Stimulated activated CD4-positive, alpha-beta T cell treated with anti-CD3 and anti-CD28 coated beads, TNF-alpha, amount 100 ng/mL, for 4 hours (primary cell): ENCODE measurements at regions not wholly inside any gene's neighbourhood (a gene's known extent, or its start where the extent isn't known, plus 50 kb on each side); places are given as distances from the start of the nearest gene placed in this dataset.
"Not testable (repeated sequence)": the region's sequence is repeated elsewhere in the genome, so short reads cannot be mapped to it uniquely, and the experiment has no call there.

Experiments
- DNase-seq, 3 experiments: peaks; one replicate each; pipeline ENCODE4 v3.0.0-alpha.2; 2020; ENCODE audit warnings: low read depth in 3 of 3

DNA sequence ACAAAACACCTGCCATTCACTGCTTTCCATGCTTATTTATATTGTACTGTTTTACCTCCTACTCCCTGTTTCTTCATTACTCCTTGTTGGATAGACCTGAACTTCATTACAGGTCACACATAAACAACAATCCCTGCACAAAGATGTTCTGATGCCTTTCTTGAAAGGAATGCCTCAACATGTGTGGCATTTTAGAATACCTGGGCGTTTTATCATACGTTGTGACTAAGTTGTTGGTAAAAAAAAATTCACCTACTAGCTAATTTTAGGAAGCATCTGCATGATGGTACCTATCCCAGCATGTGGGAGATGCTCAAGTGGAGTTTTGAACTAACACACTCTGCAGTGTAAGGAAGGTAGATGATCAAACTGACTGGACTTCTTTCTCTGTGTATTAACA is 604.1 kb downstream of the TAF11L14 start:
- DNase-seq = no peak

DNA sequence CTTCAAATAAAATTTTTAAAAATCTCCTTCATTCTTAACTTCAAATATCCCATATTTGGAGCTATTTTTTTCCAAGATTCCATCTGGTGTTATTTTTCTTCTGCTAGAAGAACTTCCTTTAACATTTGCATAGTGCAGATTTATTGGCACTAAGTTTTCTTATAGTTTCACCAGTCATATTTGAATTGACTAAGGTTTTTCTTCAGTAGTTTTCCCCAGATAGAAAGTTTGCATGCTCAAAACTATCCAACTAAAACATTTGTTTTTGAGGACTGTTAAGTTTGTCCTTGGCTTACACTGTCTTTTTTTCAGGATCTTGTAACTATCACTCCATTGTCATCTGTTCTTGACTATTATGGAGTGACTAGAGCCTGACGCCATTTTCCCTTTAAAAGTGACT is 606.7 kb downstream of the TAF11L14 start:
- no peak for DNase-seq

DNA sequence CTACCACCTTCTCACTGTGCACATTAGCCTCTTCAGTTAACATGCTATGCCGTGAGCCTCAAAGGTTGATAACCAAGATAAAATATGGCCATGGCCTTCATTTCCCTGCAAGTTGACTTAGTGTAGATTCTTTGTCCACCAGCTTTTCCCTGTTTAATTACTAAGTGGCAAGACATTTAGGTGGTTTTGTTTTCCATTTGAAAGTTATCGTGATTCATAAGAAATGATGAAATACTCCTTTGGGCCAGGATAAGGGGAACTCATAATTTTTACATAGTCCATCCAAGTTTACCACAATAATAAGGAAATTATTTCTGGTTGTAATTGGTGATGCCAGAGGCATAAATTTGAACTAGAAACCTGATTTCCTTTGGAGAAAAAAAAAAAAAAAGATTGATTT is 609.6 kb downstream of the TAF11L14 start:
- no peak for DNase-seq

DNA sequence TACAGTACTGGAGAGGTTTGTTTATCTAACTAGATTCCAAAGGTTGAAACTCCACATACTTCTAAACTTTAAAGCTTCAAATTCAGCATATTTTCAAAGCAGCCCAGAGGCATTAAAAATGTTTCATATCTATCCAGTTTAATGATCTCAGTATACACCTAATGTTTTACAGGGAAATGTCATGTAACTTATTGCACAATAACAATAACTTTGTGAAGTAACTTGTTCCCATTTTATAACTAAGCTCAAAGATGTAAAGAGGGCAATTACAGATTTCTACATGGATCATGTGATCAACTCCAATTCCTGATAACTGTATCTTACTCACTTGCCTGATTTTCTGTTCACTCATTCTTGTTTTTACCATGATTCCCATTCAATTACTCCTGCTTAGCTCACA is 610.0 kb downstream of the TAF11L14 start:
- DNase-seq = no peak

DNA sequence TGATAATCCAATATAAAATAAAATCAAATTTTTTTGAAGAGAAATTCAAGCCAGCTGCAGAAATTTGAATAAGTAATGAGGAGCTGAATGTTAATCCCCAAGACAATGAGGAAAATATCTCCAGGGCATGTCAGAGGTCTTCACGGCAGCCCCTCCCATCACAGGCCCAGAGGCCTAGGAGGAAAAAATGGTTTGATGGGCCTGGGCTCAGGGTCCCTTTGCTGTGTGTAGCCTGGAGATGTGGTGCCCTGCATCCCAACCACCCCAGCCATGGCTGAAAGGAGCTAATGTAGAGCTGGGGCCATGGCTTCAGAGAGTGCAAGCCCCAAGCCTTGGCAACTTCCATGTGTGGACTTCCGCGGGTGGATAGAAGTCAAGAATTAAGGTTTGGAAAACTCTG is 618.3 kb downstream of the TAF11L14 start:
- DNase-seq = no peak

DNA sequence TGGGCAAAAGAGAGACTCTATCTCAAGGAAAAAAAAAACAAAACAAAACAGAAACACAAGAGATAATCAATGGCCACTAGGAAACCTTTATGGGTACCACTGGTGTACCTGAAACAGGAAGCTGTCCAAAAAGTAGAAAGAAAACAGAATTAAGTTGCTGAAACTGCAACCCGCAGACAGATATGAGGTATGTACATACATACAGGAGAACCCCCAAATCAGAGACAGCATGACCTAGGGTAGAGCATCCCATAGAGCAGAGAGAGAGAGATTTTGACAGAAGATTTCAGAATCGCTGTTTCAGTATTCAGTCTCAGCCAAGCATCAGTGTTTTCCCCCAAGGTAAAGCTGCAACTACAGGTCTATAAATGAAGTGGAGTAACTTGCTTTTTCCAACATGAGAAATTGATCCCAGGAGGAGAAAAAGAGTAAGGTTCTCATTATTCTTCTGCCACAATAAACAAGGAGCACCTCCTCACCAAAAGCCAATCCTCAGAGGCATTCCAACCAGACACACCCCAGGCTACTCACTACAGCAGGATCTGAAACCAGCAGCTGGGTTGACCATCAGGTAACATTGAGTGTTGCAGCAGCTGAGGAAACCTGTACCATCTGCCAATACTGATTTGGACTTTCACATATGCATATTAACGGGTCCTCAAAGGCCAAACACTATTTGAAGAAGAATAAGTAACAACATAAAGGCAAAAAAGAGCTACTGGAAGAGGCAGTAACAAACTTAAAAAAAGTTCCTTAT is 630.0 kb downstream of the TAF11L14 start:
- no peak for DNase-seq

DNA sequence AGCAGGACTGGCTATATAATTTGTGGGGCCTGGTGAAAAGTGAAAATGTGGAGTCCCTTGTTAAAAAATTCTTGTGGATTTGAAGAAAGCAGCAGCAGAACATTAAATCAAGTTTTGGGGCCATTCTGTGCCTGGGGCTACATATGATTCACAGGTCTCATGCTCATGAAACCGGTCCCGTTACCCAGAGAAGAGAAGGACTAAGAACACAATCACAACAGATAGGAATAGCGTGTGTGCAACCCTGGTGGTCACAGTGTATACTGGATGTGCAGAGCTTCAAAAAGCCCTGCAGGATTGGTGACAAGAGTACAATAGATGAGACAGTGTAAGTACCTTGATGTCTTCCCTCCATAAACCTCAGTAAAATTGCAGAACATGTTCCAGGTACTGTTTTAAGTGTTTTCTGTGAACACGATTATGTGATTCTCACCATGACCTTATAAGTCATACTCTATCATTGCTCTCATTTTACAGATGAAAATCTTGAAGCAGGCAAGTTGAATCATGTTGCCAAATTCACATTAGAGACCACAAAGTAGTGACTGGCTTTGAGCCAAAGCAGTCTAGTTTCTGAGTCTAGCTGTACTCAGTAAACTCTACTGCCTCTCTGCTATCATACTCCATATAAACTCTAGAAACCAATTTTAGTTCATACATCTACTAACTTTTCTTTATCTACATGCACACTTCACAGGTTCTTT is 636.5 kb downstream of the TAF11L14 start:
- DNase-seq = no peak

DNA sequence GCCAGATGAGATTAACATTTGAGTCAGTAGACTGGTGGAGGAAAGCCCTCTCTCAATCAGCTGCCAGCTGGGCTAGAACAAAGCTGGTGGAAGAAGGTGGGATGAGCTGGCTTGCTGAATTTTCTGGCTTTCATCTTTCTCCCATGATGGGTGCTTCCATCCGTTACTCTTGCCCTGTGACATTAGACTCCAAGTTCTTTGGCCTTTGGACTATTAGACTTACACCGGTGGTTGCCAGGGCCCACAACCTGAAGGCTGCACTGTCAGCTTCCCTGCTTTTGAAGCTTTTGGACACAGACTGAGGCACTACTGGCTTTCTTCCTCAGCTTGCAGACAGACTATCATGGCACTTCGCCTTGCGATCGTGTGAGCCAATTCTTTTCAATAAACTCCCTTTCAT is 642.7 kb downstream of the TAF11L14 start:
- DNase-seq = no peak

DNA sequence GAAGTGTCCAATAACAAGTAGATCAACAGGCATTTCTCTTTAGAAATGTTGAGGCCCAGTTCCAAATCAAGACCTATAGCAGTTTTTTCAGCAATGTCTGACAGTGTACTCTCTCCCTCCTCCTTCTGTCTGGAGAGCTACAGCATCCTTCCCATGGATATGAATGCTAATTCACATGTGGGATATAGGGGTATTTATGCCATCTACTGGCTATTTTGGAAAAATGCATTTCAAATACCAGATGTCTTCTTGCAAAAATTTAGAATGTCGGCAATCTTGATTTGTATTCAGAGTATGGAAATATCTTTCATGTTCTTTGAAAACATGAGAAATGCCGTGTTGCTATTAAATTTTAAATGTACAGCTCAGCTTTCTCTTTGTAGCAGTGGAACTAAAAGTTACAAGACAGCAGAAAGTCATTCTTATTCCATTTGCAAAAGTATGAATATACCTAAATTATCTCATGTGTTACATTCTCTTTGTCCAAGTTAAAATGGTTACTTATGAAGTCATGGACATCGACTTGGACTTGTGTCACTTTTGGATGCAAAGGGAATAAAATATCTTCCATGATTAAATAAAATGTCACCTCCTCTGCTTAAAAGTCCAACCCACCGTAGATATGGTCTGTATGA is 647.8 kb downstream of the TAF11L14 start:
- DNase-seq = no peak

DNA sequence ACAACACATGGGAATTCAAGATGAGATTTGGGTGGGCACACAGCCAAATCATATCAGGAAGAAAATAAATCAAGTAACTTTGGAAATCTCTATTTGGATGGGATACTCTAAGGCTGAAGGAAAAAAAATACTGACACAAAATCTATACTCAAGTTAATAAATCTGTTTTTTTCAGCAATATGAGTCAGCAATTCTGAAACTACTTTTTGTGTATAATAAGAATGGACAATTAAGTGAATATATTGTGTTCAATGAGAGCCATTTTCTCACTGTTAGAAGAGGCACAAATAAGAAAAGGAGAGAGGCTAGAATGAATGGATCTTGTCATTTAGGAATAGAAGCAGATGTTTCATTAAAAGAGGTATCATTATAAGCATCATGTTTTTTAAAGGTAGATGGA is 651.0 kb downstream of the TAF11L14 start:
- DNase-seq = no peak

DNA sequence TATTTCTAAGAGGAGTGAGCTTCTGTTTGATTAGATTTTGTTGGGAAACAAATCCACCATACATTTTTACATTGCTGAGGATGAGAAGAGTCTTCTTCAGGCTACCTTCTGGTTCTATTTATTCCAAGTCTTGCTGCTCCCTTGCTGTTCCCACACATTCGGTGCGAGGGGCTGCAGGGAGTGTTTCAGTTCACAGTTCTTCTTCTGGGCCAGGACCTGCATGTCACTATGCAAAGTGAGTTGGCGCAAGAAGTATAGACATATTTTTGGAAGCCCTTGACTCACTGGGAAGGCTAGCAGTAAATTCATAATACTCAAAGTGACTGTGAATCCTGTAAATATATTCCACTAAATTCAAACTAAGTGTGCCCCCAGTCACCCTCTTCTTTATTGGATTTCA is 657.9 kb downstream of the TAF11L14 start:
- no peak for DNase-seq

DNA sequence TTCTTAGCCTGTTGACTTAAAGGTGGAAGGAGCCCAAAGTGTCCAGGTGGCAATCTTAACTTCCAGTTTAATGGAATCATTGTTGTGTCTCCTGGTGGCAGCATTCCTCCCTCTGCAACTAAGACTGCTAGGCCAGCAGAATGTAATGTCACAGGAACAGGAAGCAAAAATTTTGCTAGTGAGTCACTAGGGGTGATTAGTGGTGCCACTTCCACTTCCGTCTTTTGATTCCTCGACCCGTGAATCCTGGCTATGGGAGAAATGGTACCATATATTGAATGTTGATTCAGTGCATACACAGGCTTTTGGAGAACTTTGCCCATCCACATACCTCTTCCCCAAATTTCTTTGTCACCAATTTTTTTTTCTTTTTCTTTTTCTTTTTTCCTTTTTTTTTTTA is 661.4 kb downstream of the TAF11L14 start:
- DNase-seq = not testable (repeated sequence)

DNA sequence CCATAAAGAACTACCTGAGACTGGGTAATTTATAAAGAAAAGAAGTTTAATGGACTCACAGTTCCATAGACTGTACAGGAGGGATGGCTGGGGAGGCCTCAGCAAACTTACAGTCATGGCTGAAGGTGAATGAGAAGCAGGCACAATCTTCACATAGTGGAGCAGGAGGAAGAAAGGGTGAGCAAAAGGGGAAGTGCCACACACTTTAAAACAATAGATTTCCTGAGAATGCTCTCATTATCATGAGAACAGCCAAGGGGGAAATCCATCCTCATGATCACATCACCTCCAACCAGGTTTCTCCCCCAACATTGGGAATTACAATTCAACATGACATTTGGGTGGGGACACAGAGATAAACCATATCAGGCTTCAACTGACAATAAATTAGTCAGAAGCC is 664.9 kb downstream of the TAF11L14 start:
- DNase-seq = no peak

DNA sequence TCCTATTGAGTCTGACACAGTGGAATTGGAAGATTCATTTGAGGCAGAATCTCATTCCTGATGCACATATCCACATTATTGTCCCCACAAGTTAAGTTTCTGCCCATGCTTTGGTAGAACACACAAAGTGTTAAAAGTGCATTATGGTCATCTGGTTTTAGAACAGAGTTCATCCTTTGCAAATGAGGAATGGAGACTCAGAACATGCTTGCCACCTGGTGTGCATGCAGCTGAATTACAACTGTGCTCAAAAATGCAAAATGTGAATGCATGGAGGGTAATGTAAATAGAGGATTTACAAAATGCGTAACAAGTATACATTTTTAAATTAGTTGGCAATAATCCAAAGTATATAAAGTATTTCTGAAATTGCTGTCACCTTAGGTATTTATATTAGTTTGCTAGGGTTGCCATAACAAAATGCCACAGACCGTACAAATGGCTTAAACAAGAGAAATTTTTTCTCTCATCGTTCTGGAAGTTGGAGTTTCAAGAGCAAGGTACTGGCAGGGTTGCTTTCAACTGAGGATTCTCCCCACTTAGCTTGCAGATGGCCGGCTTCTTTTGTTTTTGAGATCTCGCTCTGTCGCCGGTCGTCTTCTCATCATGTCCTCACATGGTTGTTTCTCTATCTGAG is 671.1 kb downstream of the TAF11L14 start:
- DNase-seq = no peak

DNA sequence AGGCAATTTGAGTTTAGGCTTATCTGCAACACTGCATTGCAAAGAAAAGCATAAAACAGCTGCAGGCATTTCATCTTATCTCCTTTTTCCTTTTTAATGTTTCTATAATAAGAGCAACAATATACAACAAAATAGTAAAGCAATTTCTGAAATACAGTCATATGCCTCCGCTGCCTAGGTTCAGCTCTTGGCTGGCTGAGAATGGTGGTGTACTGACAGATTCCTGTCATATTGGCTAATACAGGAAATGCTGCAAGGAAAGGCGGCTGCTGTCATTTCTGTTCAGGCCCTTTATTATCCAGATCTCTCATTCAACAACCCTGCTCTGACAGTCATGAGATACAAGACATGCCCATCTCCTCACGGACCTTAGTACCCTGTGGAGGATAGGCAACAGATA is 677.0 kb downstream of the TAF11L14 start:
- no peak for DNase-seq

DNA sequence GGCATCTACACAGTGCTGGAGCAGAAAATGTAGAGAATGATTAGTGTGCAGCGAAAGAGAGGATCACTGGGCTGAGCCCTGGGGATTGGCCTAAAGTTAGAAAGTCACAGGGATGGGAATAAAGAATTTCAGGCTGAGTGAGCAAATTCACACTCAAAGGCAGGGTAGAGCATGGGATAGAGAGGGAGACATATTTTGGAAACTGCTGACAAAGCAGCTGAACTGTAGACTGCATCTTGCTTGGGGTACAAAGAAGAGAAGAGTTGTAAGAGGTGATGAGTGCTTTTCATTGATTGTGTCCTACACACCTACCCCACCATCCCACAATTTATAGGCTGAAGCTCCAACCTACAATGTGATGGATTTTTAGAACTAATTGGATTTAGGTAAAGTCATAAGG is 677.8 kb downstream of the TAF11L14 start:
- DNase-seq = no peak

DNA sequence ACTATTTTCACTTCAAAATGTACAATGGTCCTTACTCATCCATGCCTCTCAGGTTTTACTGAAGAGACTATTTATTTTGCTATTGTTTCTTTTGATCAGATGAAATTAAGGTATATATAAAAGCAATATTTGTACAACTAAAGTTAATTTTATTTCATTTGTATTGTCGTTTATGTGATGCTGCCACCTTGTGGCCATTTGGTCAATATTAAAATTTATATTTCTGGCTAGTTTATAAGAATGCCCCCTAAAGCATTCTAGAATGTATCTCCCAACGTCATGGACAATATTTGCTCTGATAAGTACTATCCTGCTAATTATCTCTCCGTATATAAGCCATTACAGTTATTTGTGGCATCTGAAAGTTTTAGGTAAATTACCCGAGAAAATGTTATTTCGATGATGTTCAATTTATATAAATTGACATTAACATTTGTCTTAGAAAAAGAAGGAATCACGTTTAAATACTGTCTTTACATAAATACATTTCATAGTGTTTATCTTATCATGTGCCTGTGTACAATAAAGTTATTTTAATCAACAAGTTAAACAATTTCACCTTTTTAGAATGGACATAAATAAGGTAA is 680.0 kb downstream of the TAF11L14 start:
- no peak for DNase-seq

DNA sequence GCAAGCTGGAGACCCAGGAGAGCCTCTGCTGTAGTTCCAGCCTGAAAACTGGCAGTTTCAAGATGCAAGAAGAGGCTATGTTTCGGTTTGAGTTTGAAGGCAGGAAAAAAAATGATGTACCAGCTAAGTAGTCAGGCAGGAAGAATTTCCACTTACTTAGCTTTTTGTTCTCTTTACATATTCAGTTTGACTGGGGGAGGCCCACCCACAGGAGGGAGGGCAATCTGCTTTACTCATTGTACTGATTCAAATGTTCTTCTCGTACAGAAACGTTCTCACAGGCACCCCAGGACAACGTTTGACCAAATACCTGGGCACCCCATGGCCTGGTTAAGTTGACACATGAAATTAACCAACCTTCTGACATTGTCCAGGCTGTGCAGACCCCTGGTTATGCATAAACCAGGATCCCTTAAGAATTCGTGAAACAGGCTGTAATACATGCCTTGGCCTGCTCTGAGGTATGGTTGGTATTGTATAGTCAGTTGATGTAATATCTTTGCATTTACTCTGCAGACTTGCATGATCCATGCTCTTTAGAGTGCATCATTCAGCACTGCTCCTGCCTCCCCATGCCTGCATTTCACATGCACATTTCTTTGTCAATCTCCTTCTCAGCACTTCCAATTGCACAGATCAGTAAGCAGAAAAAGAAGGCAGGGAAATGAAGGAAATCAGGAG is 687.1 kb downstream of the TAF11L14 start:
- DNase-seq = no peak

DNA sequence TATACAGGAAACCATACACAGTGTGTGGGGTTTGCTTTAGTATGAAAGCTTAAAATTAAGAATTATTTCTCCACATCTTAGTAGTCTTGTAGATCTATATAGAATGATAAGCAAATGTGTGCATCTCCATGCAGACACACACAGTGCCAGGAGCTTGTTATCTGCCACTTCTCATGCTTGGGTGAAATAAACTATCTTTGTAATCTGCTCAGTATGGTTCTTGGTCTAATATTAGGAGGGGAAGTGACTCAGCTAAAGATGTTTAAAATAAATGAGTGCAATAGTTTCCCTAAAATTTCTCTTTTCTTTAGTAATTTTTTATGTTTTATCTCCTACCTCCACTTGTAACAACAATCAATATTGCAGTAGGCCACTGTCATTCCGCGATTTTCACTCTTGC is 689.6 kb downstream of the TAF11L14 start:
- DNase-seq = no peak

DNA sequence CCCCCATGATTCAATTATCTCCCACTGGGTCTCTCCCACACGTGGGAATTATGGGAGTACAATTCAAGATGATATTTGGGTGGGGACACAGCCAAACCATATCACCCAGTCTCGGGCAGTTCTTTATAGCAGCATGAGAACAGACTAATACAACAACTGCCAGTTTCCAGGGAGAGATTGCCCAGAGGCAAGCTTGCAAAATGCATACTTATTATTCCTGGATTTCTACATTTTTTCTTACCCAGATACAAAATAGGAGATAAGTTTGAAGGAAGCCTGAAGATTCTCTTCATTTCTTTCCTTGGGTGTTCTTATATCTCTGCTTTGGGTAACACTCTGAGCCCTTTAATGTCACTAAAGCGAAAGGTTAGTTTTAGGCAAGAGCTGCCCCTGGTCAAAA is 691.2 kb downstream of the TAF11L14 start:
- DNase-seq = no peak

DNA sequence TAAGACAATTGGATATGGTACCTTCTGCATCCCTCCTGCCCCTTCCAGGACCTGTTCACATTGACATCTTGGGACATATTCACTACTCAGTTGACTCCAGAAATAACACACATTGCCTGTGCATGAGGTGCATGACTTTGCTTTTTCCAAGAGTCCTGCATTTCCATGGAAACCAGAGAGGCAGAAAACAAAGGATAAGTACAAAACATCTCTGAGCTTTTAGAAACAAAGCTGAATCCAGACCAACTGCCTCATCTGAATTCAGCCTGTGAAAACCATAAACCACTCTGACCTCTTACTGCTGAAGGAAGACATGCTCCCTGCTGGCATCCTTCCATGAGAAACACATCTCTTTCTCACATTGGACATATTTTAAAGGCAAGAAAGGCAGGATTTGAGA is 695.1 kb downstream of the TAF11L14 start:
- DNase-seq = no peak

DNA sequence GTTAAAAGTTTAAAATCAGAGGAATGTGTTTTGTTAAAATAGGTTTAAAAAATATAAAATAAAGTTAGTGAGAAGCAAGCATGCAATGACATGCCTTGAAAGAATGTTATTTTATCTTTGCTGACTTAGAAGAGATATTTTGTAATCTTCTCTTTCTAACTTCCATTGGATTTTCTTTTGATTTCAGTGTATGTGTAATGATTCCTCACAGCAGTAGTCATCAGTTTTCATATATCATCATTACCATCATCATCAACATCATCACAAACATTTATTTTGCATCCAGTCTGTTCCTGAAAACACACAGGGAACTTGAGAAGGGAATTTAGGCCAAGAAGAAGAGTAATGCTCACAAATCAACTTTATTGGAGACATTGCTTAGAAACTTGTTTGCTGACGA is 699.6 kb downstream of the TAF11L14 start:
- no peak for DNase-seq
